OCI-LY1 (cell line): ENCODE measurements at regions not wholly inside any gene's neighbourhood (a gene's known extent, or its start where the extent isn't known, plus 50 kb on each side); places are given as distances from the start of the nearest gene placed in this dataset.

ENCODE experiments used
- H2AFZ ChIP-seq: fragments of 200-600 bp; sonication (generic), shearing (Covaris generic); 2 replicates; pipeline ENCODE4 v1.6.0; 2014; ENCODE audit warnings: antibody characterized with exemption, mild to moderate bottlenecking, low read length
- H3F3A ChIP-seq: fragments of 200-600 bp; sonication (generic), shearing (Covaris generic); 2 replicates; pipeline ENCODE4 v1.6.0; 2014; ENCODE audit warnings: mild to moderate bottlenecking, antibody characterized with exemption, low read length, moderate library complexity; ENCODE audit not compliant: insufficient read depth
- H3K27ac ChIP-seq: fragments of 200-600 bp; sonication (generic); 2 replicates; pipeline ENCODE4 v1.5.1; 2014; ENCODE audit warnings: low read length, mixed run types, mild to moderate bottlenecking, low read depth; ENCODE audit not compliant: poor library complexity, severe bottlenecking
- H3K27me3 ChIP-seq: fragments of 200-600 bp; sonication (generic); 2 replicates; pipeline ENCODE4 v1.6.0; 2014; ENCODE audit warnings: antibody characterized with exemption, mild to moderate bottlenecking, low read length, moderate library complexity; ENCODE audit not compliant: insufficient read depth
- H3K36me3 ChIP-seq: fragments of 200-600 bp; sonication (generic); 2 replicates; pipeline ENCODE4 v1.6.1; 2014; ENCODE audit warnings: mild to moderate bottlenecking, antibody characterized with exemption, low read length, moderate library complexity, mixed read lengths; ENCODE audit not compliant: insufficient read depth
- H3K4me1 ChIP-seq: fragments of 200-600 bp; sonication (generic); 2 replicates; pipeline ENCODE4 v1.5.1; 2014; ENCODE audit warnings: mild to moderate bottlenecking, low read length, moderate library complexity; ENCODE audit not compliant: insufficient read depth, severe bottlenecking
- H3K4me2 ChIP-seq: fragments of 200-600 bp; sonication (generic), shearing (Covaris generic); 2 replicates; pipeline ENCODE4 v1.6.1; 2014; ENCODE audit warnings: low read length
- H3K4me3 ChIP-seq: fragments of 200-600 bp; sonication (generic); 2 replicates; pipeline ENCODE4 v1.5.1; 2014; ENCODE audit warnings: low read length, low read depth, mild to moderate bottlenecking, mixed read lengths; ENCODE audit not compliant: poor library complexity, severe bottlenecking
- H3K79me2 ChIP-seq: fragments of 200-600 bp; shearing (Covaris generic); 2 replicates; pipeline ENCODE4 v1.6.1; 2016; ENCODE audit warnings: mixed run types, low read length, mixed read lengths; ENCODE audit not compliant: insufficient read depth
- H3K9ac ChIP-seq: fragments of 200-600 bp; sonication (generic), shearing (Covaris generic); 2 replicates; pipeline ENCODE4 v1.6.1; 2014; ENCODE audit warnings: mild to moderate bottlenecking, low read length, mixed read lengths
- H3K9me2 ChIP-seq: fragments of 200-600 bp; sonication (generic), shearing (Covaris generic); 2 replicates; pipeline ENCODE4 v1.6.1; 2014; ENCODE audit warnings: low read depth, mild to moderate bottlenecking, low read length, mixed read lengths
- H3K9me3 ChIP-seq: fragments of 200-600 bp; shearing (Covaris generic); 2 replicates; pipeline ENCODE4 v1.6.1; 2014; ENCODE audit warnings: low read length, mixed read lengths
- H4K20me1 ChIP-seq: fragments of 200-600 bp; sonication (generic), shearing (Covaris generic); 2 replicates; pipeline ENCODE4 v1.6.0; 2016; ENCODE audit warnings: mild to moderate bottlenecking, low read length; ENCODE audit not compliant: insufficient read depth
- EZH2 ChIP-seq: fragments of 200-600 bp; sonication (generic), shearing (Covaris generic); IDR thresholded peaks from 2 replicates; pipeline ENCODE4 v1.8.0; 2017; ENCODE audit warnings: borderline replicate concordance, mixed run types, mild to moderate bottlenecking, antibody characterized with exemption, low read length, moderate library complexity, mixed read lengths
- TF ChIP-seq, protein P1 (sequence below): fragments of 200-600 bp; sonication (generic), shearing (Covaris generic); IDR thresholded peaks from 2 replicates; pipeline ENCODE4 v1.5.1; 2017; ENCODE audit warnings: mild to moderate bottlenecking, antibody characterized with exemption, low read length, moderate library complexity, mixed read lengths

DNA sequence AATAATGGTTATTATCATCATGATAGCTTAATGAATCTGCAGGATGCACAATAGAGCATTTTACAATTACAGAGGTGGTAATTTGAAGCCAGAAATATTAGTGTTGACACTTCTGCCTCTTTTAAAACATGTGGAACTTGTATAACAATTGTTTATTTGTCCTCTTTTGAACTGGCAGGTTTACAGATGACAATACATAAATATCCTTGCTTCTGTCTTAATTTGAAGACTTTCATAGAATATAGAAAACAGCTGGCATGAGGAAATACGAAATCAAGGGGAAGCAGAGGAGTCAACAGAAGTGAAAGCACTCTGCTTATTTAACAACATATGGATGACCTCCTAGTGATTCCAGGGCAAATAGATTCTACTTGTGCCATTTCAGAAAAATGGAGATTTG lies 270.5 kb upstream of the SGO1 start:
- Histone ChIP-seq H3K9me2 (no peaks in the 10 kb centered on the region), H3K27ac (no peak overlapping the region), H3K36me3 (no peaks in the 10 kb centered on the region), H3F3A (no peaks in the 10 kb centered on the region), H3K9me3 (no peaks in the 10 kb centered on the region), H3K4me2 (no peak overlapping the region), H3K4me1 (no peaks in the 10 kb centered on the region), H2AFZ (no peak overlapping the region), H3K27me3 (no peaks in the 10 kb centered on the region), H3K79me2 (no peaks in the 10 kb centered on the region), H3K9ac (no peak overlapping the region), H4K20me1 (no peaks in the 10 kb centered on the region), H3K4me3 (no peak overlapping the region)
- TF ChIP-seq, protein P1, sequence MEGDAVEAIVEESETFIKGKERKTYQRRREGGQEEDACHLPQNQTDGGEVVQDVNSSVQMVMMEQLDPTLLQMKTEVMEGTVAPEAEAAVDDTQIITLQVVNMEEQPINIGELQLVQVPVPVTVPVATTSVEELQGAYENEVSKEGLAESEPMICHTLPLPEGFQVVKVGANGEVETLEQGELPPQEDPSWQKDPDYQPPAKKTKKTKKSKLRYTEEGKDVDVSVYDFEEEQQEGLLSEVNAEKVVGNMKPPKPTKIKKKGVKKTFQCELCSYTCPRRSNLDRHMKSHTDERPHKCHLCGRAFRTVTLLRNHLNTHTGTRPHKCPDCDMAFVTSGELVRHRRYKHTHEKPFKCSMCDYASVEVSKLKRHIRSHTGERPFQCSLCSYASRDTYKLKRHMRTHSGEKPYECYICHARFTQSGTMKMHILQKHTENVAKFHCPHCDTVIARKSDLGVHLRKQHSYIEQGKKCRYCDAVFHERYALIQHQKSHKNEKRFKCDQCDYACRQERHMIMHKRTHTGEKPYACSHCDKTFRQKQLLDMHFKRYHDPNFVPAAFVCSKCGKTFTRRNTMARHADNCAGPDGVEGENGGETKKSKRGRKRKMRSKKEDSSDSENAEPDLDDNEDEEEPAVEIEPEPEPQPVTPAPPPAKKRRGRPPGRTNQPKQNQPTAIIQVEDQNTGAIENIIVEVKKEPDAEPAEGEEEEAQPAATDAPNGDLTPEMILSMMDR = no peak

DNA sequence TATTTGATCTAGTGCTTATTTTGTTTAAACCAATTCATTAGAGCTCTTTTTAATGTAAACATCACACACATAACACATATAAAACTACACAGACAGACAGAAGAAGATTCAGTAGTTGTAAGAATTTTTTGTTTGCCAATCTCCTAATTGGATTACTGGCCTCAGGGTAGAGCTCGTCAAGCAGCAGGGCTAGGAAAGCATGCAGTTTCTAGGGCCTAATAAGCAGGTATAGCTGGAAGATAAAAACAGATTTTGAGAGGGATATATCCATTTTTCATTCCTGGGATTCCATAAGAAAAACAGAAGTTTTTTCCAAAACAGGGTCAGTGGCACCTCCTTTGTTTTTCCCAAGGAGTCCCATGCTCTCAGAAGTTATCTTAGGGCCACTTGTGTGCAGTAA lies 265.2 kb upstream of the SGO1 start:
- Histone ChIP-seq H4K20me1 (no peaks in the 10 kb centered on the region), H3K9me3 (no peaks in the 10 kb centered on the region), H2AFZ (no peak overlapping the region), H3K27me3 (no peaks in the 10 kb centered on the region), H3K4me1 (no peaks in the 10 kb centered on the region), H3K4me3 (no peak overlapping the region), H3K9ac (no peak overlapping the region), H3K4me2 (no peak overlapping the region), H3K9me2 (no peaks in the 10 kb centered on the region), H3F3A (no peaks in the 10 kb centered on the region), H3K79me2 (no peaks in the 10 kb centered on the region), H3K36me3 (no peaks in the 10 kb centered on the region), H3K27ac (no peak overlapping the region)
- TF ChIP-seq, protein P1 = no peak
- no peak for TF ChIP-seq EZH2

DNA sequence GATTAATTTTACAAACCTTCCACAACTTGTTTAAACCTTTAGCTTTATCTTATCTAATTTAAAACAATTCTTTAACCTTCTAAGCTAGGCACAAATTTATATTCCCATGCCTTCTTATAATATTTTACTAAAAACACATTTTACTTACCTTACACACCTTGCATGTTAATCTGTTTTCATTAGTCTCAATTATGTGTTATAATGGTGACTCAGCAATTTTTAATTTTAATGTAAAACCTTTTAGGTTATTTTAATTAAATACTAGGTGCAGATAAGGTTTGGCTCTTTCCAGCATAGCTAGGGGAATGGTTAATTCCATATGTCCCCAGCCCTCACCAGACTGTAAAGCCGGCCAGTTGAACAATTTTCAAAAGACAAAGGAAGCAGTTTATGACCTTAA lies 264.6 kb upstream of the SGO1 start:
- Histone ChIP-seq H4K20me1 (no peaks in the 10 kb centered on the region), H2AFZ (no peak overlapping the region), H3F3A (no peaks in the 10 kb centered on the region), H3K9me3 (no peaks in the 10 kb centered on the region), H3K36me3 (no peaks in the 10 kb centered on the region), H3K79me2 (no peaks in the 10 kb centered on the region), H3K9ac (no peak overlapping the region), H3K4me2 (no peak overlapping the region), H3K27me3 (no peaks in the 10 kb centered on the region), H3K27ac (no peak overlapping the region), H3K4me3 (no peak overlapping the region), H3K4me1 (no peaks in the 10 kb centered on the region), H3K9me2 (no peaks in the 10 kb centered on the region)
- TF ChIP-seq EZH2 = no peak
- TF ChIP-seq, protein P1 = no peak
